NCI-H460 (cell line): ENCODE measurements at regions not wholly inside any gene's neighbourhood (a gene's known extent, or its start where the extent isn't known, plus 50 kb on each side); places are given as distances from the start of the nearest gene placed in this dataset.
A peak's percentile ranks its signal among the peaks of the same experiment; 100 is the strongest.
"Not testable (repeated sequence)": the region's sequence is repeated elsewhere in the genome, so short reads cannot be mapped to it uniquely, and the experiment has no call there.

Source experiments
- DNase-seq: peaks from one replicate; pipeline ENCODE4 v3.0.0-alpha.2; 2016; ENCODE audit warnings: low read depth; ENCODE audit errors: extremely low read depth

GRCh38 chr10:105605104-105605503 is 964.0 kb downstream of the SORCS3 start:
- no peak for DNase-seq

DNA sequence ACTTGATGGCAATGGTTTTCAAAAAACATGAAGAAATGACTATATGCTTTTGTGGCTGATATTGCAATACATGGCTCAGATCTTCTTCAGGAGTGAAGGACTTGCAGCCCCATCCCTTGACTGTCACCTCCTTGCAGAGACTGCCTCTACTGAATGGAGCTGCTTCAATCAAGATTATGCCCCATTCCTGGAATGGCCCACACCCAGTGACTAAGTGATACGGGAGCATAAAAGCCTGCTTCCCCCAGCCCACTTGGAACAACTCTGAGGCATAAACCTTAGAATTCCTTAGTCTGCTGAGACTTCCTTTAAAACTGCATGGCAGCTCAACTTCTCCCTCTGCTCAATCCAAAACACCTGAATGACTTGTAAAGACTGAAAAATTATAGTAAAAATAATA is 957.1 kb downstream of the SORCS3 start:
- DNase-seq: no peak

- no peak for DNase-seq
These were observed 956.2 kb downstream of the SORCS3 start for GRCh38 chr10:105597312-105597711.

DNA sequence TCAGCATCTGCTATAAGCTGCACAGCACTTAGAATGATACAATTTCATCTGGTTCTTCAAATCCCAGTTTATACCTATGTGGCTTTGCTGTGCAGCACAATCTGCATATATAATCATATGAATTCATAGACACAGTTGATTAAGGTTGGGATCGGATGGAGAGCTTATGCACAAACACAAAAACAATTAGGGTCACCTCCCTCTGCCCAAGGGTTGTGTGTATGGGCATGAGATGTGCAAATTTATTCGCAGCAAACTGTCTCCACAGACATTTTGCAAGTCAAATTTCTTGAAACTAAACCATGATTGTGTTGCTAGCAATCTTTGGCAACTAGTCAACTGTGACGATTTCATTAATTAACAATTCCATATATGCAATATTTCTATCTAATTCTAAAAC is 955.7 kb downstream of the SORCS3 start:
- no peak for DNase-seq

DNA sequence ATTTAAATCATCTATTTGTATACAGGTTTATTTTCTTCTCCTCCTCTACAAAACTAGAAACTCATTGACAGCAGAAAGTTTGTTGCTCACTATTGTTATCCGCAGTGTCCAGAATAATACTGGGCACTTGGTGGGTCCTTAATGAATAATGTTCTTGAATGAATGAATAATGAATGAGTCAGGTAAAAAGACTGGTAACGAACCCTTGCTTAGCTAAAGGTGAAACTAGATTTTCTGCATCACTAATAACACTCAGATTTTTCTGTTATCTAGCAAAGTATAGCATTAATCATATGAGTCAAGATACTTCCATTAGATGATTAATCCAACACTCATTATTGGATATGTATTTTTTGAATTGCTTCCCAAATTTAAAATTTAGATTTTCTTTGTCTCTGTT is 953.2 kb downstream of the SORCS3 start:
- DNase-seq: no peak

DNA sequence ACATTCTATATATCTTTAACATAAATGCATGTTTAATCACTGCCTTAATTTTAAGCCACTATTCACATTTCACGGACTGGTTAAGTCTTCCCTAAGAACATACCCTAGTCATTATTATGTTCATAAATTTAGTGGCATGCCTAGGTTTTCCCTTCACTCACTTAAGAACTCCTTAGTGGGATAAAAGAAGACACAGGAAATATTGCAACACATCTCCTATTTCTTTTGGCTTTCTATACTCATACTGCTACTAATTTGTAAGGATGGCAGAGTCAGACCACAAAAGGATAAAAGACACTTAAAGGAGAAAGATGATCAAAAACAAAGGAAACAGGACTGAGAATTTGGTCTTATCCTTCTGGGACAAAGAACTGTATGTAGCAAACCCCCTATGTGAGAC is 951.4 kb downstream of the SORCS3 start:
- DNase-seq: no peak

DNA sequence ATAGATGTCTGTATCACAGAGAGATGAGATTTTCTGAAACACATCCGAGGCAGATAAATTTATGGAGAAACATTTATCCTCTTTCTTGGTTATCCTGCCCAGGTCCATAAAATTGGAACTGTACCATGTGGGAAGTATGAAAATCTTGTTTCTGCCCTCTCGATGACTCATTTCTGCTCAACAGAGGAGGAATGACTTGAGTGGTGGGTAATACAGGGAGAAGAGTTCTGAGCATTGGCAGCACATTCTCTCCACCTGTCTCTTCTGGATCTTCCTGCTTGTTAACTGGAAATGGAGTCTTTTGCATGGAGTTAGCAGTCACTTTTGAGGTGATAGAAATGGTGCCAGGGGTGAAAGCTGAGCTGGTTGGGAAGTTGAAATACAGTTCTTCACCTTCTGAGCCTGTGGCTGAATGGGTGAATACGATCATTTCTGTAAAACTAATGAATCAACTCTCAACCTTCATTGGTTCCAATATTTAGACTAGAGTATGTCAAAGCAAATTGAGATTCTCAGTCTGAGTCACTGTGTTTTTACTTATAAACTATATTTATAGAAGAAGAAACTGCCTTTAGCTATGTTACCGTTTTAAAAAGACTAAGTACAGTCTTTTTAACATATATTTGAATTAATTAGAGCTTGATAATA is 945.5 kb downstream of the SORCS3 start:
- no peak for DNase-seq

DNA sequence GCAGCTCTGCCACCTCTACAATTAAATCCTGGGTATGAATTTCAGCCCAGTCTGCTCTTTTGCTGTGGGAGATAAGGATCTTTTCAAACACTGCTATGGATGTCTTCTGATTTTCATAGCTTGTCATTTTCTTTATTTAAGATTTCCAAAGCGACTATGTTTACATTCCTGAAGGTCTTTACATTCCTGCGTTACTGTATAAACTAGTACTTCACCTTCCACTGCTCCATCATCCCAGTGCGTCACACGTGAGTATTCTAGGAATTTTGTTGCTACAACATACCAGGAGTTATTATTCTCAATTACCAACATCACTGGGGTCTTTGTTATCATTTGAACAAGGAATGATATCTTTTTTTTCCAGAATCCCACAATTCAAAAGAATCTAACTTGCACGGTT is 944.7 kb downstream of the SORCS3 start:
- DNase-seq: peak; percentile 31

- no peak for DNase-seq
These were observed 944.1 kb downstream of the SORCS3 start for GRCh38 chr10:105585171-105585570.

GRCh38 chr10:105579112-105579511 is 938.0 kb downstream of the SORCS3 start:
- no peak for DNase-seq

- DNase-seq: no peak
These were observed 936.9 kb downstream of the SORCS3 start for GRCh38 chr10:105577865-105578607.

DNA sequence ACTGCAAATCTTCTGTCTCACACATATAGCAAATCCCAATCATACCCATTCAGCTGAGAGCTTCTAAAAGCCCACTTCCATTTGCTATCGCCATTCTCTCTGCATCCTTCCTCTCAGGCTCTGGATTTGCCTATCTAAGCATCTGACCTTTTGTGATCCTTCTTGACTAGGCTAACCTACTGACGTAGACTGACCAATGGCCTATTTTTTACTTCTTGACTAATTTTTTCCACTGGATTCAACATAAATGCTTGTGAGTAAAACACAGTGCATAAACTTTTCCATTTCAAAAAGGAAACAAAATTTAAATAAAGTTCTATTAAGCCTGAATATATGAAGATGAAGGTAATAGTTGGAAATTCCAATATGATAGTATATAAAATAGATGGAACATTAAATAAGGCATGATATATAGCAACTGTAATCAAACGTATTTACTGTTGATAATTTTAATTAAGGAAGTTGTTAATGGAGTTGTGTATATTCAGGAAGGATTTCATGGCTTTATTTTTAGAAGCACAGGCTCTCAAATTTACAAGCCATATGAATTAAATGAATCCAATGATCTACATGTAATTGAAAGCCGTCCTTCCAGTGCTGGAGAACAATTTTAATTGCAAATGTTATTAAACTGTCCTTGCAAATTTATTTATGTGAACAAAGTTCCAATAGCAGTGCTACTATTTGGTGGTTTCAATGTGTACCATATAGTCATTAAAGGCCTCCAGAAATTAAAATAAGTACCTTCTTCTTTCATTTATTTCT is 918.4 kb downstream of the SORCS3 start:
- no peak for DNase-seq

DNA sequence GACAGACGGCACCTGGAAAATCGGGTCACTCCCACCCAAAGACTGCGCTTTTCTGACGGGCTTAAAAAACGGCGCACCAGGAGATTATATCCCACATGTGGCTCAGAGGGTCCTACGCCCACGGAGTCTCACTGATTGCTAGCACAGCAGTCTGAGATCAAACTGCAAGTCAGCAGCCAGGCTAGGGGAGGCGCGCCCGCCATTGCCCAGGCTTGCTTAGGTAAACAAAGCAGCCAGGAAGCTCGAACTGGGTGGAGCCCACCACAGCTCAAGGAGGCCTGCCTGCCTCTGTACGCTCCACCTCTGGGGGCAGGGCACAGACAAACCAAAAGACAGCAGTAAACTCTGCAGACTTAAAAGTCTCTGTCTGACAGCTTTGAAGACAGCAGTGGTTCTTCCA is 909.4 kb downstream of the SORCS3 start:
- DNase-seq: not testable (repeated sequence)

DNA sequence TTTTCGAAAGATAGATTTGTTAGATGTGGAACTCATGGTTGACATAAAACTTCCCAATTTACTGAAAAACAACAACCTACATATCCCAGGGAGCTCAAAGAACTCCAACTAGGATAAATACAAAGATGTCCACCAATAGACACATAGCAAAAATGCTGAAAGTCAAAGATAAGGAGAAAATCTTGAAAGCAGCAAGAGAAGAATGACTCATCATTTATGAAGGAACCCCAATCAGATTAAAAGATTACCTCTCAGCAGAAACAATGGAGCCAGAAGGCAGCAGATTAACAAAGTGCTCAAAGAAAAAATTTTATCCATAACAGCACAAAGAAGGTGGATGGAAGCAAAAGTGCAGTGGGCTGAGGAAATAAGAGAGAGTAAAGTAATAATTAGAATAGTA is 908.6 kb downstream of the SORCS3 start:
- no peak for DNase-seq

DNA sequence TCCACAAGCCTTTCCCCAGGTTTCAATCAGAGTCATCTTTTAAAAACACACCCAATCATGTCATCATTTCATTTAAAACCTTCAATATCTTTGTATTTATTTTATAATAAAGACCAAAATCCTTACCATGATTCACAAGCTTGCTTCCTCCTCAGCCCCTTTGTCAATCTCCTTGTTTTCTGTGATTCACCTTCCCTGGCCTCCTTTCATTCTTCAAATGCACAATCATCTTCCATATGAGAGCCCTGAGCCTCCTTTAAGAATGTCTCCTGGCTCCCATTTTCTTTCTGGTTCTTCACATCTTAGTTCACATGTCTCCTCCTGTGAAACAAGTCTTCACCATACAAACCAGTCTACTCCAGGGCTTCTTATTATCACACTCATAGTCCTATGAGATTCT is 904.0 kb downstream of the SORCS3 start:
- no peak for DNase-seq

GRCh38 chr10:105540381-105540780 is 899.3 kb downstream of the SORCS3 start:
- no peak for DNase-seq

DNA sequence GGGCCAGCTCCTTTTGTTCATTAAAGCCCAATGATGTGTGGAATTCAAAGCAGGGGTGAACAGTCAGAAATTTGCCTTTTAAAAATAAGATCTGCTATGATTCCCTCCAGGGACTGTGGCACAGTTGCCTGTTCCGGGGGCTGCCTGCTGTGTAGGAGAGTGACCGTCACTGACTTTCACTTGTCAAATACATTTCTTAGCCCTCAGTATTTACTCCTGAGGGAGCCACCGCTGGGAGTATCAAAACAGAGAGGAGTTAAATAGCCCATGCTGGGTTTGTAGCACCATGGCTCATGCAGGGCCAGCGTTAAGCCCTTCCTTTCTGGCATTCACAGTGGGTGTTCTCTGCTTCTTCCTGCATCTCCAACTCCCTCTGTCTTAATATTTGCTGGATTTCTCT is 897.8 kb downstream of the SORCS3 start:
- DNase-seq: no peak

- DNase-seq: no peak
These were observed 894.4 kb downstream of the SORCS3 start for GRCh38 chr10:105535478-105535877.

GRCh38 chr10:105534086-105534485 is 893.0 kb downstream of the SORCS3 start:
- DNase-seq: no peak

DNA sequence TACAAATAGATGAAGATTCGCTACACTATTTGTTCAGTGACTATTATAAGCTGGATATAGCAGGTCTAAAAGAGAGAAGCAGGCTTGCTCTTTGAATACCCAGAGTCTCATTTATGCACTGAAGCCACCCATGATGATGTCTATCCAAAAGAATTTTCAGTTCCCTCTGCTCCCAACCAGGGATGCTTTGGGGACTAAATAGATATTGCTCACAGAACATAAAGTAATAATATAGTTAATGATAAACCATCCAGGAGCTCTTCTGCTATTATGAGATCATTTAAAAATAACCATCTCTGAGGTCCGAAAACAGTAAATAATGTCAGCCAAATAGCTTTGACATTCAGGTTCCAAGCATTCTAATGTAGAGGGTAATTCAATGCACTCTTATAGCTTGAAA is 875.4 kb downstream of the SORCS3 start:
- no peak for DNase-seq

- no peak for DNase-seq
These were observed 873.0 kb downstream of the SORCS3 start for GRCh38 chr10:105514106-105514505.

- DNase-seq: no peak
These were observed 868.4 kb downstream of the SORCS3 start for GRCh38 chr10:105509517-105509916.
